OCI-LY3 (cell line): ENCODE measurements at regions not wholly inside any gene's neighbourhood (a gene's known extent, or its start where the extent isn't known, plus 50 kb on each side); places are given as distances from the start of the nearest gene placed in this dataset.

Source experiments
- H2AFZ ChIP-seq: fragments of 200-600, 300-600 bp; shearing (Covaris generic); 2 replicates; pipeline ENCODE4 v1.6.0; 2014; ENCODE audit warnings: antibody characterized with exemption, low read depth, low read length
- H3K27ac ChIP-seq: fragments of 200-600, 300-600 bp; sonication (generic); 2 replicates; pipeline ENCODE4 v1.5.1; 2014; ENCODE audit warnings: mild to moderate bottlenecking, low read length, moderate library complexity, mixed read lengths
- H3K27me3 ChIP-seq: fragments of 200-600, 300-600 bp; sonication (generic); 2 replicates; pipeline ENCODE4 v1.6.1; 2014; ENCODE audit warnings: low read depth, low read length, mixed read lengths
- H3K36me3 ChIP-seq: fragments of 200-600, 300-600 bp; sonication (generic); replicated peaks from 2 replicates; pipeline ENCODE3; 2014; ENCODE audit warnings: low read depth, low read length, mixed read lengths
- H3K4me1 ChIP-seq: fragments of 300-600, 200-600 bp; sonication (generic); 2 replicates; pipeline ENCODE4 v1.6.1; 2014; ENCODE audit warnings: low read length, mixed read lengths
- H3K4me2 ChIP-seq: fragments of 200-600, 300-600 bp; sonication (generic); 2 replicates; pipeline ENCODE4 v1.6.1; 2014; ENCODE audit warnings: low read length, mixed read lengths
- H3K4me3 ChIP-seq: fragments of 300-600, 200-600 bp; sonication (generic); 2 replicates; pipeline ENCODE4 v1.5.1; 2014; ENCODE audit warnings: antibody characterized with exemption, mild to moderate bottlenecking, low read length, moderate library complexity
- H3K79me2 ChIP-seq: fragments of 300-600, 200-600 bp; shearing (Covaris generic); 2 replicates; pipeline ENCODE4 v1.6.1; 2014; ENCODE audit warnings: mild to moderate bottlenecking, low read length, mixed read lengths
- H3K9ac ChIP-seq: fragments of 300-600, 200-600 bp; shearing (Covaris generic); 2 replicates; pipeline ENCODE4 v1.6.0; 2014; ENCODE audit warnings: mild to moderate bottlenecking, low read length, moderate library complexity
- H3K9me3 ChIP-seq: fragments of 200-600, 300-600 bp; shearing (Covaris generic); 2 replicates; pipeline ENCODE4 v1.6.1; 2014; ENCODE audit warnings: low read length, mixed read lengths; ENCODE audit not compliant: insufficient read depth
- H4K20me1 ChIP-seq: fragments of 200-600, 300-600 bp; sonication (generic); 2 replicates; pipeline ENCODE4 v1.6.1; 2016; ENCODE audit warnings: low read length, mixed read lengths; ENCODE audit not compliant: insufficient read depth
- EZH2phosphoT487 ChIP-seq: fragments of 200-600 bp; shearing (Covaris generic); IDR thresholded peaks from 2 replicates; pipeline ENCODE4 v1.6.1; 2018; ENCODE audit warnings: antibody characterized with exemption, mixed run types, low read depth
- TF ChIP-seq, protein P1 (sequence below): fragments of 200-600, 300-600 bp; sonication (generic); IDR thresholded peaks from 2 replicates; pipeline ENCODE4 v1.5.1; 2014; ENCODE audit warnings: antibody characterized with exemption, low read length, low read depth

GRCh38 chr4:120354381-120354780 is 287.7 kb upstream of the MAD2L1 start:
- Histone ChIP-seq H3K27ac (no peak overlapping the region), H3K9ac (no peak overlapping the region), H3K36me3 (no peaks in the 10 kb centered on the region), H3K27me3 (no peaks in the 10 kb centered on the region), H4K20me1 (no peaks in the 10 kb centered on the region), H2AFZ (no peak overlapping the region), H3K79me2 (no peaks in the 10 kb centered on the region), H3K4me2 (no peak overlapping the region), H3K4me3 (no peak overlapping the region), H3K4me1 (no peaks in the 10 kb centered on the region), H3K9me3 (no peaks in the 10 kb centered on the region)
- TF ChIP-seq EZH2phosphoT487, result no peak
- TF ChIP-seq, protein P1, sequence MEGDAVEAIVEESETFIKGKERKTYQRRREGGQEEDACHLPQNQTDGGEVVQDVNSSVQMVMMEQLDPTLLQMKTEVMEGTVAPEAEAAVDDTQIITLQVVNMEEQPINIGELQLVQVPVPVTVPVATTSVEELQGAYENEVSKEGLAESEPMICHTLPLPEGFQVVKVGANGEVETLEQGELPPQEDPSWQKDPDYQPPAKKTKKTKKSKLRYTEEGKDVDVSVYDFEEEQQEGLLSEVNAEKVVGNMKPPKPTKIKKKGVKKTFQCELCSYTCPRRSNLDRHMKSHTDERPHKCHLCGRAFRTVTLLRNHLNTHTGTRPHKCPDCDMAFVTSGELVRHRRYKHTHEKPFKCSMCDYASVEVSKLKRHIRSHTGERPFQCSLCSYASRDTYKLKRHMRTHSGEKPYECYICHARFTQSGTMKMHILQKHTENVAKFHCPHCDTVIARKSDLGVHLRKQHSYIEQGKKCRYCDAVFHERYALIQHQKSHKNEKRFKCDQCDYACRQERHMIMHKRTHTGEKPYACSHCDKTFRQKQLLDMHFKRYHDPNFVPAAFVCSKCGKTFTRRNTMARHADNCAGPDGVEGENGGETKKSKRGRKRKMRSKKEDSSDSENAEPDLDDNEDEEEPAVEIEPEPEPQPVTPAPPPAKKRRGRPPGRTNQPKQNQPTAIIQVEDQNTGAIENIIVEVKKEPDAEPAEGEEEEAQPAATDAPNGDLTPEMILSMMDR, result no peak

- Histone ChIP-seq H2AFZ (no peak overlapping the region), H3K36me3 (no peaks in the 10 kb centered on the region), H3K27me3 (no peaks in the 10 kb centered on the region), H3K4me1 (no peaks in the 10 kb centered on the region), H4K20me1 (no peaks in the 10 kb centered on the region), H3K4me3 (no peak overlapping the region), H3K9me3 (no peaks in the 10 kb centered on the region), H3K9ac (no peak overlapping the region), H3K79me2 (no peaks in the 10 kb centered on the region), H3K27ac (no peak overlapping the region), H3K4me2 (no peak overlapping the region)
- TF ChIP-seq EZH2phosphoT487, result no peak
- TF ChIP-seq, protein P1, result no peak
Measured at GRCh38 chr4:120353235-120353634, 286.6 kb upstream of the MAD2L1 start.

DNA sequence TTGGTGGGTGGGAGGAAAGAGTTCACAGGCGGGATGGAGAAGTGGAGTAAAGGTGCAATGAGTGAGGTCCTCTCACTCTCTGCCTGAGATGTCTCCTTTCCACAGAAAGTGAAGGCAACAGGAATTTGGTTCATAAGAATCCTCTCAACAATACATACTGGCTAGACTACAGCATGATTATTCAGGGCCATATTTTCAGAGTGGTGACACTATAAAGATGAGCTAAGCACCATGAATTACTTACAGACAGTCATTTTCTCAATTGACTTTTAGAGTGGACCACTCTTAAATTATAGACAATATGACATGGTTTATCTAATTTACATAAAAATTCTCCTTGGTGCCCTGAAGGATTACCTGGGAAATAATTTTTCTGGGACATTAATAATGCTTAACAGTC is 286.1 kb upstream of the MAD2L1 start:
- Histone ChIP-seq H3K9me3 (no peaks in the 10 kb centered on the region), H4K20me1 (no peaks in the 10 kb centered on the region), H3K36me3 (no peaks in the 10 kb centered on the region), H3K27me3 (no peaks in the 10 kb centered on the region), H2AFZ (no peak overlapping the region), H3K79me2 (no peaks in the 10 kb centered on the region), H3K4me2 (no peak overlapping the region), H3K4me3 (no peak overlapping the region), H3K9ac (no peak overlapping the region), H3K4me1 (no peaks in the 10 kb centered on the region), H3K27ac (no peak overlapping the region)
- TF ChIP-seq, protein P1, result no peak
- no peak for TF ChIP-seq EZH2phosphoT487

- H3K27me3 ChIP-seq, result no peaks in the 10 kb centered on the region
- TF ChIP-seq EZH2phosphoT487, result no peak
- TF ChIP-seq, protein P1, result no peak
- no peak overlapping the region for H3K27ac ChIP-seq
- no peaks in the 10 kb centered on the region for H3K79me2 ChIP-seq
- no peak overlapping the region for H3K4me3 ChIP-seq
- no peak overlapping the region for H3K9ac ChIP-seq
- H3K4me1 ChIP-seq, result no peaks in the 10 kb centered on the region
- H3K9me3 ChIP-seq, result no peaks in the 10 kb centered on the region
- no peaks in the 10 kb centered on the region for H3K36me3 ChIP-seq
- H2AFZ ChIP-seq, result no peak overlapping the region
- H4K20me1 ChIP-seq, result no peaks in the 10 kb centered on the region
- no peak overlapping the region for H3K4me2 ChIP-seq
Measured at GRCh38 chr4:120348948-120349347, 282.3 kb upstream of the MAD2L1 start.
